ENCODE measurements at regions not wholly inside any gene's neighbourhood (a gene's known extent, or its start where the extent isn't known, plus 50 kb on each side); places are given as distances from the start of the nearest gene placed in this dataset.
A peak's percentile ranks its signal among the peaks of the same experiment; 100 is the strongest.
"Not testable (repeated sequence)": the region's sequence is repeated elsewhere in the genome, so short reads cannot be mapped to it uniquely, and the experiment has no call there.

- no peak for DNase-seq
Observed at GRCh38 chr4:116546759-116547158, 538.6 kb downstream of the TRAM1L1 start.

GRCh38 chr4:116544946-116545345 is 540.4 kb downstream of the TRAM1L1 start:
- DNase-seq = no peak

- DNase-seq = no peak
Observed at GRCh38 chr4:116539744-116540143, 545.6 kb downstream of the TRAM1L1 start.

GRCh38 chr4:116537828-116538227 is 547.5 kb downstream of the TRAM1L1 start:
- no peak for DNase-seq

GRCh38 chr4:116536024-116536423 is 549.4 kb downstream of the TRAM1L1 start:
- not testable (repeated sequence) for DNase-seq

GRCh38 chr4:116531870-116532269 is 553.5 kb downstream of the TRAM1L1 start:
- DNase-seq = no peak

GRCh38 chr4:116531026-116531425 is 554.4 kb downstream of the TRAM1L1 start:
- no peak for DNase-seq

GRCh38 chr4:116530048-116530447 is 555.3 kb downstream of the TRAM1L1 start:
- no peak for DNase-seq

- no peak for DNase-seq
Observed at GRCh38 chr4:116529129-116529528, 556.2 kb downstream of the TRAM1L1 start.

GRCh38 chr4:116522922-116523321 is 562.5 kb downstream of the TRAM1L1 start:
- DNase-seq = no peak

- no peak for DNase-seq
Observed at GRCh38 chr4:116520886-116521285, 564.5 kb downstream of the TRAM1L1 start.

GRCh38 chr4:116516711-116517110 is 568.7 kb downstream of the TRAM1L1 start:
- DNase-seq = no peak

- DNase-seq = no peak
Observed at GRCh38 chr4:116515959-116516358, 569.4 kb downstream of the TRAM1L1 start.

GRCh38 chr4:116512552-116512951 is 572.8 kb downstream of the TRAM1L1 start:
- DNase-seq = peak in 1 of 3 donors; percentile 2

- DNase-seq = no peak
Observed at GRCh38 chr4:116501954-116502353, 583.4 kb downstream of the TRAM1L1 start.

GRCh38 chr4:116500225-116500624 is 585.2 kb downstream of the TRAM1L1 start:
- no peak for DNase-seq

GRCh38 chr4:116489739-116490138 is 595.6 kb downstream of the TRAM1L1 start:
- DNase-seq = no peak

GRCh38 chr4:116486401-116486800 is 599.0 kb downstream of the TRAM1L1 start:
- no peak for DNase-seq

GRCh38 chr4:116480546-116480945 is 604.8 kb downstream of the TRAM1L1 start:
- DNase-seq = no peak

GRCh38 chr4:116478343-116478742 is 607.0 kb downstream of the TRAM1L1 start:
- no peak for DNase-seq

- no peak for DNase-seq
Observed at GRCh38 chr4:116469582-116469981, 615.8 kb downstream of the TRAM1L1 start.

GRCh38 chr4:116453127-116453526 is 632.2 kb downstream of the TRAM1L1 start:
- no peak for DNase-seq

GRCh38 chr4:116449764-116450163 is 635.6 kb downstream of the TRAM1L1 start:
- DNase-seq = no peak

- no peak for DNase-seq
Observed at GRCh38 chr4:116444117-116444516, 641.3 kb downstream of the TRAM1L1 start.
